GM12878 (cell line): ENCODE measurements at regions not wholly inside any gene's neighbourhood (a gene's known extent, or its start where the extent isn't known, plus 50 kb on each side); places are given as distances from the start of the nearest gene placed in this dataset.

ENCODE experiments used
- ATAC-seq: fragments of 200-7000 bp; cut with Tn5 transposase; 3 replicates; pipeline ENCODE4 v1.9.1; 2020; ENCODE audit warnings: mild to moderate bottlenecking, moderate library complexity
- BruUV-seq: library from RNA; stranded (reverse); fragments of 400-500 nt; replicated peaks from 2 replicates; lab custom pipeline; 2021; lab: Mats Ljungman, UMichigan
- CTCF ChIA-PET: fragments of 300-600 bp; sonication (Branson Sonifier 250); formaldehyde crosslinking; extraction: SDS; loops from one replicate; lab custom pipeline; 2021; ENCODE audit warnings: inconsistent platforms; lab: Yijun Ruan, JAX
- POLR2A ChIA-PET: fragments of 350-600 bp; formaldehyde crosslinking; extraction: SDS; loops from one replicate; lab custom pipeline; 2021; ENCODE audit warnings: inconsistent platforms; lab: Charles Lee
- RAD21 ChIA-PET: fragments of 300-600 bp; sonication (Branson Sonifier 250); formaldehyde crosslinking; loops from one replicate; lab custom pipeline; 2023; ENCODE audit warnings: antibody characterized with exemption; ENCODE audit not compliant: unreplicated experiment; lab: Charles Lee
- SMC1A ChIA-PET: fragments of 300-600 bp; sonication (Branson Sonifier 250); formaldehyde crosslinking; loops from one replicate; lab custom pipeline; 2023; ENCODE audit not compliant: unreplicated experiment, uncharacterized antibody; lab: Charles Lee
- DNase-seq: peaks from one replicate; pipeline ENCODE4 v3.0.0-alpha.2; 2011; ENCODE audit warnings: low read depth, low spot score
- FAIRE-seq: peaks from 3 replicates; lab custom pipeline; 2011; peaks lifted over from hg19 to GRCh38; lab: Jason Lieb, UNC
- H2AFZ ChIP-seq: 2 replicates; pipeline ENCODE4 v1.6.0; 2011; ENCODE audit warnings: low read depth, low read length, control low read depth; ENCODE audit not compliant: control insufficient read depth
- H3K27ac ChIP-seq: 2 replicates; pipeline ENCODE4 v1.5.1; 2011; ENCODE audit warnings: control low read depth; ENCODE audit not compliant: control insufficient read depth, insufficient read depth
- H3K27me3 ChIP-seq, 2 experiments: replicated peaks in 1 of 2; 2 replicates each; pipeline versions ENCODE4 v1.6.0 to v1.6.1; 2011; ENCODE audit warnings: low read length in 1 of 2; ENCODE audit not compliant: control insufficient read depth in 2 of 2, insufficient read depth in 2 of 2
- H3K36me3 ChIP-seq, 2 experiments: 2 replicates each; pipeline ENCODE4 v1.5.1; 2011; ENCODE audit warnings: low read length in 1 of 2; ENCODE audit not compliant: control insufficient read depth in 2 of 2, insufficient read depth in 2 of 2
- H3K4me1 ChIP-seq: 2 replicates; pipeline ENCODE4 v1.6.1; 2011; ENCODE audit warnings: mild to moderate bottlenecking, low read length, moderate library complexity, mixed read lengths; ENCODE audit not compliant: control insufficient read depth, insufficient read depth
- H3K4me2 ChIP-seq: 2 replicates; pipeline ENCODE4 v1.6.0; 2011; ENCODE audit warnings: control low read depth; ENCODE audit not compliant: control insufficient read depth, insufficient read depth
- H3K4me3 ChIP-seq: fragments of 200-600 bp; sonication (generic); 2 replicates; pipeline ENCODE4 v1.5.1; 2016
- H3K79me2 ChIP-seq: 2 replicates; pipeline ENCODE4 v1.6.0; 2011; ENCODE audit warnings: low read length; ENCODE audit not compliant: control insufficient read depth, insufficient read depth
- H3K9ac ChIP-seq: 2 replicates; pipeline ENCODE4 v1.8.0; 2011; ENCODE audit warnings: low read length, control low read depth, mixed read lengths; ENCODE audit not compliant: control insufficient read depth, insufficient read depth
- H3K9me3 ChIP-seq: replicated peaks from 3 replicates; pipeline ENCODE4 v1.5.1; 2011; ENCODE audit warnings: mild to moderate bottlenecking, low read length; ENCODE audit not compliant: control insufficient read depth, insufficient read depth
- H4K20me1 ChIP-seq: 2 replicates; pipeline ENCODE4 v1.6.0; 2011; ENCODE audit not compliant: control insufficient read depth, insufficient read depth
- CREB1 ChIP-seq: IDR thresholded peaks from 2 replicates; pipeline ENCODE4 v1.6.1; 2012; ENCODE audit warnings: low read depth, mild to moderate bottlenecking, inconsistent platforms
- CREM ChIP-seq: IDR thresholded peaks from 2 replicates; pipeline ENCODE4 v1.6.1; 2014; ENCODE audit warnings: antibody characterized with exemption, low read depth
- ETV6 ChIP-seq, 2 experiments: fragments of 450-650 bp in 1 of 2; IDR thresholded peaks in 1 of 2; conservative IDR thresholded peaks in 1 of 2; 2 replicates each; pipeline ENCODE4 v1.6.1; 2014; ENCODE audit warnings: antibody characterized with exemption in 1 of 2, borderline replicate concordance in 1 of 2, low read depth in 1 of 2, mild to moderate bottlenecking in 1 of 2, moderate library complexity in 1 of 2
- FOXM1 ChIP-seq: IDR thresholded peaks from 2 replicates; pipeline ENCODE4 v1.6.1; 2012; ENCODE audit warnings: low read depth, mild to moderate bottlenecking, inconsistent platforms, low read length, moderate library complexity
- GABPA ChIP-seq: IDR thresholded peaks from 2 replicates; pipeline ENCODE4 v1.6.1; 2014; ENCODE audit warnings: antibody characterized with exemption, low read depth, mild to moderate bottlenecking, inconsistent platforms
- MEF2A ChIP-seq: IDR thresholded peaks from 2 replicates; pipeline ENCODE4 v1.6.1; 2011; ENCODE audit warnings: low read depth, mild to moderate bottlenecking, low read length, moderate library complexity; ENCODE audit not compliant: insufficient read depth
- MEF2B ChIP-seq: fragments of 450-650 bp; IDR thresholded peaks from 2 replicates; pipeline ENCODE4 v1.6.1; 2018; ENCODE audit warnings: mild to moderate bottlenecking, moderate library complexity; ENCODE audit not compliant: partially characterized antibody, poor library complexity, severe bottlenecking
- NFXL1 ChIP-seq: fragments of 450-650 bp; IDR thresholded peaks from 2 replicates; pipeline ENCODE4 v1.6.1; 2017; ENCODE audit warnings: antibody characterized with exemption, mild to moderate bottlenecking, borderline replicate concordance
- NR2C1 ChIP-seq: fragments of 450-650 bp; IDR thresholded peaks from 2 replicates; pipeline ENCODE4 v1.6.1; 2017; ENCODE audit warnings: antibody characterized with exemption, mild to moderate bottlenecking, moderate library complexity
- RELA ChIP-seq: fragments of 450-650 bp; IDR thresholded peaks from 2 replicates; pipeline ENCODE4 v1.8.0; 2014; ENCODE audit warnings: borderline replicate concordance; ENCODE audit not compliant: partially characterized antibody
- SMARCA5 ChIP-seq: fragments of 450-650 bp; IDR thresholded peaks from 2 replicates; pipeline ENCODE4 v1.6.1; 2017; ENCODE audit warnings: mild to moderate bottlenecking
- TAF1 ChIP-seq: IDR thresholded peaks from 2 replicates; pipeline ENCODE4 v1.6.1; 2011; ENCODE audit warnings: mild to moderate bottlenecking, low read depth, low read length, borderline replicate concordance
- ZBTB40 ChIP-seq: fragments of 450-650 bp; IDR thresholded peaks from 2 replicates; pipeline ENCODE4 v1.6.1; 2016; ENCODE audit warnings: mild to moderate bottlenecking, moderate library complexity, borderline replicate concordance
- WGBS: methylation state at CpG from one replicate; pipeline ENCODE4 v1.1.6; 2016; ENCODE audit warnings: low lambda C conversion rate; ENCODE audit not compliant: insufficient replicate concordance, insufficient coverage; ENCODE audit errors: missing lambda C conversion rate; 5-methylcytosine and 5-hydroxymethylcytosine counted together
- in situ Hi-C: fragments of 300-500 bp; cut with MboI; formaldehyde crosslinking; loops from 9 replicates; pipeline ENCODE4 v1.14.3; 2018; ENCODE audit warnings: mixed read lengths
- intact Hi-C: fragments of 100-400 bp; cut with micrococcal nuclease; formaldehyde crosslinking; loops from one replicate; pipeline ENCODE4 v1.14.2; 2022; ENCODE audit not compliant: unreplicated experiment

GRCh38 chr7:11896663-11897062 is 64.7 kb upstream of the THSD7A start:
- no peaks in the 10 kb centered on the region for H4K20me1 ChIP-seq
- intact Hi-C loops (no loop called here), in situ Hi-C loops (no loop called here)
- ChIA-PET RAD21 (no interaction called here), SMC1A (interaction anchor here (1.6 kb wide), 1 partner anchor 91 kb away, joined by 3 read pairs; no protein-coding TSS in a partner anchor), CTCF (no interaction called here), POLR2A (no interaction called here)
- no peaks in the 10 kb centered on the region for H3K36me3 ChIP-seq
- H3K79me2 ChIP-seq: no peaks in the 10 kb centered on the region
- H3K9ac ChIP-seq: no peak overlapping the region
- no peak for DNase-seq
- ATAC-seq: no peak
- H3K4me3 ChIP-seq: no peak overlapping the region
- TF ChIP-seq ETV6 (conservative IDR thresholded peaks at IDR 0.05 in 1 of 2, IDR thresholded peaks at IDR 0.05 in 1 of 2; ENCODE audit: borderline replicate concordance in 1 of 2, low read depth in 1 of 2) (no peak), NR2C1 (no peak), CREB1 (no peak), MEF2A (no peak), NFXL1 (no peak), GABPA (no peak), FOXM1 (no peak), CREM (no peak), ZBTB40 (no peak), RELA (no peak), MEF2B (no peak), SMARCA5 (no peak), TAF1 (no peak)
- H3K4me2 ChIP-seq: no peak overlapping the region
- FAIRE-seq: no peak
- no peak overlapping the region for H2AFZ ChIP-seq
- H3K4me1 ChIP-seq: no peaks in the 10 kb centered on the region
- 0% methylated on average over 1 of the region's 1 CpG for WGBS
- no peaks in the 10 kb centered on the region for H3K27me3 ChIP-seq
- no peak overlapping the region for H3K27ac ChIP-seq
- no TSS peak for BruUV-seq
- no peaks in the 10 kb centered on the region for H3K9me3 ChIP-seq
